Mesendoderm (in vitro differentiated cells): ENCODE measurements at regions not wholly inside any gene's neighbourhood (a gene's known extent, or its start where the extent isn't known, plus 50 kb on each side); places are given as distances from the start of the nearest gene placed in this dataset.

Source experiments
- DNase-seq: peaks from one replicate; pipeline ENCODE4 v3.0.0; 2013
- H2AK5ac ChIP-seq: 2 replicates; pipeline ENCODE4 v1.6.1; 2013; ENCODE audit warnings: low read length, inconsistent platforms
- H2BK120ac ChIP-seq: 2 replicates; pipeline ENCODE4 v1.6.1; 2013; ENCODE audit warnings: low read depth, mild to moderate bottlenecking, low read length, moderate library complexity, mixed read lengths
- H2BK15ac ChIP-seq: replicated peaks from 2 replicates; pipeline ENCODE4 v1.6.1; 2013; ENCODE audit warnings: low read depth, mild to moderate bottlenecking, moderate library complexity
- H2BK5ac ChIP-seq: 2 replicates; pipeline ENCODE4 v1.6.1; 2013; ENCODE audit warnings: low read length, inconsistent platforms
- H3K18ac ChIP-seq: 2 replicates; pipeline ENCODE4 v1.6.1; 2013; ENCODE audit warnings: mild to moderate bottlenecking, low read length, mixed read lengths
- H3K23ac ChIP-seq: one replicate; pipeline ENCODE4 v1.6.1; 2013; ENCODE audit warnings: low read length
- H3K27ac ChIP-seq: 2 replicates; pipeline ENCODE4 v1.5.1; 2013; ENCODE audit warnings: low read depth, mild to moderate bottlenecking, inconsistent platforms, low read length, moderate library complexity
- H3K27me3 ChIP-seq: 2 replicates; pipeline ENCODE4 v1.6.1; 2013; ENCODE audit warnings: low read length, control low read depth, mild to moderate bottlenecking, inconsistent platforms; ENCODE audit not compliant: insufficient read depth, poor library complexity
- H3K36me3 ChIP-seq: 2 replicates; pipeline ENCODE4 v1.6.1; 2013; ENCODE audit warnings: low read length, inconsistent platforms; ENCODE audit not compliant: control insufficient read depth, insufficient read depth
- H3K4ac ChIP-seq: one replicate; pipeline ENCODE4 v1.6.1; 2013; ENCODE audit warnings: low read depth, mild to moderate bottlenecking, low read length, moderate library complexity
- H3K4me1 ChIP-seq: 2 replicates; pipeline ENCODE4 v1.6.1; 2013; ENCODE audit warnings: low read depth, low read length, inconsistent platforms; ENCODE audit not compliant: control insufficient read depth
- H3K4me2 ChIP-seq: 2 replicates; pipeline ENCODE4 v1.6.1; 2013; ENCODE audit warnings: low read length
- H3K4me3 ChIP-seq: 2 replicates; pipeline ENCODE4 v1.5.1; 2013; ENCODE audit warnings: mild to moderate bottlenecking, low read length
- H3K56ac ChIP-seq: one replicate; pipeline ENCODE4 v1.6.1; 2013; ENCODE audit warnings: low read length
- H3K79me1 ChIP-seq: 2 replicates; pipeline ENCODE4 v1.6.1; 2013; ENCODE audit warnings: low read length, inconsistent platforms
- H3K79me2 ChIP-seq: 2 replicates; pipeline ENCODE4 v1.6.1; 2013; ENCODE audit warnings: mild to moderate bottlenecking, low read length; ENCODE audit not compliant: control insufficient read depth, insufficient read depth
- H3K9ac ChIP-seq: 2 replicates; pipeline ENCODE4 v1.6.1; 2013; ENCODE audit warnings: low read length, inconsistent platforms
- H4K5ac ChIP-seq: one replicate; pipeline ENCODE4 v1.6.1; 2013; ENCODE audit warnings: low read length
- H4K8ac ChIP-seq: one replicate; pipeline ENCODE4 v1.6.1; 2013; ENCODE audit warnings: low read depth, mild to moderate bottlenecking, control low read depth, low read length, moderate library complexity
- WGBS: extraction: QIAGEN DNeasy Blood & Tissue Kit; methylation state at CpG from one replicate; pipeline ENCODE4 v1.1.7; 2013; ENCODE audit warnings: low lambda C conversion rate, missing lambda C conversion rate; ENCODE audit not compliant: insufficient coverage; ENCODE audit errors: extremely low coverage; 5-methylcytosine and 5-hydroxymethylcytosine counted together

DNA sequence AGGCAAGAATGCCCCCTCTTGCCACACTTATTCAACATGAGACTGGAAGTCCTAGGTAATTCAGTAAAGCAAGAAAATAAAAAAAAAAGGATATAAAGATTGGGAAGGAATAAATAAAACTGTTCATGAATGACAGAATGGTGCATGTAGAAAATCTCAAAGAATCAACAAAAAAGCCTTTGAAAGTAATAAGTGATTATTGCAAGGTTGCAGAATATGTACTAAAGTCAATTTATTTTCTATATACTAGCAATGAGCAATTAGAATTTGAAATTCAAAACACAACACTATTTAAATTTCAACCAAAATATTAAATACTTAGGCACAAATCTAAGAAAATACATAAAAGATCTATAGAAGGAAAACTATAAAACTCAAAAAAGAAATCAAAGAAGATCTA, 58.6 kb downstream of the MAGEA10 start:
- Histone ChIP-seq H3K27me3 (no peaks in the 10 kb centered on the region), H3K56ac (no peak overlapping the region), H2BK15ac (no peak overlapping the region), H2BK120ac (no peak overlapping the region), H3K79me2 (no peaks in the 10 kb centered on the region), H3K4me3 (no peak overlapping the region), H3K4me2 (no peak overlapping the region), H3K79me1 (no peaks in the 10 kb centered on the region), H2AK5ac (no peak overlapping the region), H4K5ac (no peak overlapping the region), H3K36me3 (no peaks in the 10 kb centered on the region), H3K9ac (no peak overlapping the region), H3K23ac (no peak overlapping the region), H3K18ac (no peak overlapping the region), H3K27ac (no peak overlapping the region), H3K4ac (no peak overlapping the region), H4K8ac (no peak overlapping the region), H3K4me1 (no peaks in the 10 kb centered on the region), H2BK5ac (no peak overlapping the region)
- no peak for DNase-seq

- no peak overlapping the region for H3K4me3 ChIP-seq
- no peak overlapping the region for H3K18ac ChIP-seq
- DNase-seq, result no peak
- H3K23ac ChIP-seq, result no peak overlapping the region
- H4K8ac ChIP-seq, result no peak overlapping the region
- no peaks in the 10 kb centered on the region for H3K27me3 ChIP-seq
- no peak overlapping the region for H3K56ac ChIP-seq
- no peak overlapping the region for H2BK120ac ChIP-seq
- no peak overlapping the region for H2BK5ac ChIP-seq
- no peak overlapping the region for H3K4me2 ChIP-seq
- H3K79me1 ChIP-seq, result no peaks in the 10 kb centered on the region
- no peak overlapping the region for H3K9ac ChIP-seq
- no peak overlapping the region for H2BK15ac ChIP-seq
- H3K27ac ChIP-seq, result no peak overlapping the region
- no peak overlapping the region for H2AK5ac ChIP-seq
- H3K4me1 ChIP-seq, result no peaks in the 10 kb centered on the region
- H3K4ac ChIP-seq, result no peak overlapping the region
- no peaks in the 10 kb centered on the region for H3K36me3 ChIP-seq
- H4K5ac ChIP-seq, result no peak overlapping the region
- WGBS, result no CpG with 5 or more reads among the region's 1 CpG
- no peaks in the 10 kb centered on the region for H3K79me2 ChIP-seq
These were observed 64.2 kb downstream of the MAGEA10 start for GRCh38 chrX:152074163-152074562.

- Histone ChIP-seq H3K27ac (no peak overlapping the region), H2BK5ac (no peak overlapping the region), H3K79me2 (no peaks in the 10 kb centered on the region), H3K18ac (no peak overlapping the region), H4K8ac (no peak overlapping the region), H3K4me3 (no peak overlapping the region), H3K79me1 (no peaks in the 10 kb centered on the region), H2AK5ac (no peak overlapping the region), H3K4me2 (no peak overlapping the region), H2BK15ac (no peak overlapping the region), H2BK120ac (no peak overlapping the region), H4K5ac (no peak overlapping the region), H3K9ac (no peak overlapping the region), H3K36me3 (no peaks in the 10 kb centered on the region), H3K4ac (no peak overlapping the region), H3K56ac (no peak overlapping the region), H3K27me3 (no peaks in the 10 kb centered on the region), H3K4me1 (no peaks in the 10 kb centered on the region), H3K23ac (no peak overlapping the region)
- no peak for DNase-seq
- no CpG with 5 or more reads among the region's 4 CpGs for WGBS
These were observed 66.1 kb downstream of the MAGEA10 start for GRCh38 chrX:152072236-152072635.

DNA sequence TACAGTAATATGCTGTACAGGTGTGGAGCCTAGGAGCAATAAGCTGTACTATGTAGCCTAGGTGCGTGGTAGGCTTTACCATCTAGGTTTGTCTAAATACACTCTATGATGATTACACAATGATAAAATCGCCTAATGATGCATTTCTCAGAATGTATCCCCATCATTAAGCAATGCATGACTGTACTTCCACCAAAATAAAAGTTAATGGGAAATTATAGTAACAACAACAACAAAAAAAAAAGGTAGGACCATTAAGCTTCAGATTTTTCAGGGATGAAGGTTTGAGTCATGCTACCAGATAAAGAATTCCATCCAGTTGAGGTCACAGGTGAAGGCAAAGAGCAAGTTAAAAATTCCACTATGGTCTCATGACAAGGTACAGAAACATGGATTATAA, 68.2 kb downstream of the MAGEA10 start:
- Histone ChIP-seq H3K79me2 (no peaks in the 10 kb centered on the region), H3K79me1 (no peaks in the 10 kb centered on the region), H4K8ac (no peak overlapping the region), H3K27me3 (no peaks in the 10 kb centered on the region), H3K36me3 (no peaks in the 10 kb centered on the region), H4K5ac (no peak overlapping the region), H3K4me3 (no peak overlapping the region), H3K56ac (no peak overlapping the region), H3K9ac (no peak overlapping the region), H2BK15ac (no peak overlapping the region), H3K4me2 (no peak overlapping the region), H2BK5ac (no peak overlapping the region), H3K4me1 (no peaks in the 10 kb centered on the region), H3K27ac (no peak overlapping the region), H2AK5ac (no peak overlapping the region), H3K4ac (no peak overlapping the region), H3K23ac (no peak overlapping the region), H3K18ac (no peak overlapping the region), H2BK120ac (no peak overlapping the region)
- DNase-seq, result no peak
- WGBS, result no CpG with 5 or more reads among the region's 2 CpGs

DNA sequence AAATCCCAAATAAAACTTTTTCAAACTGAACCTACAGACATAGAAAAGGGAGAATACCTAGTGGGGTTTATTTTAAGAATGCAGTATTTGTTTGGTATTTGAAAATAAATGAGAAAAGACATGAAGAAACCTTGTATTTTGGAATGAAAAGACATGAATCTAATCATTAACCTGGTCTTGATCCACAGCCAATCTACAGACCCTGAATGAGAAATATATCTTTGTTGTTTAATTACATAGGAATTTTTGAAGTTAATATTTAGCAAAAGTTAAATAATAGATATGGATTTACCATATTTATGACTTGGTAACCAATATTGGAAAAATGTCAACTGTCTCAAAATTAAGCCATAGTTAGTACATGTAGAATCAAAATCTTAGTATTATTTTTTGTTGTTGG, 76.8 kb downstream of the MAGEA10 start:
- H2AK5ac ChIP-seq, result no peak overlapping the region
- no peak overlapping the region for H3K9ac ChIP-seq
- H3K27me3 ChIP-seq, result no peaks in the 10 kb centered on the region
- H3K23ac ChIP-seq, result no peak overlapping the region
- no peak overlapping the region for H3K4ac ChIP-seq
- H2BK5ac ChIP-seq, result no peak overlapping the region
- H3K18ac ChIP-seq, result no peak overlapping the region
- no peaks in the 10 kb centered on the region for H3K36me3 ChIP-seq
- no peak overlapping the region for H3K4me3 ChIP-seq
- H2BK15ac ChIP-seq, result no peak overlapping the region
- H3K79me2 ChIP-seq, result no peaks in the 10 kb centered on the region
- H4K5ac ChIP-seq, result no peak overlapping the region
- no peak overlapping the region for H2BK120ac ChIP-seq
- no peak overlapping the region for H4K8ac ChIP-seq
- DNase-seq, result no peak
- H3K79me1 ChIP-seq, result no peaks in the 10 kb centered on the region
- no peaks in the 10 kb centered on the region for H3K4me1 ChIP-seq
- H3K4me2 ChIP-seq, result no peak overlapping the region
- H3K56ac ChIP-seq, result no peak overlapping the region
- H3K27ac ChIP-seq, result no peak overlapping the region

GRCh38 chrX:152061083-152061482, 77.3 kb downstream of the MAGEA10 start:
- Histone ChIP-seq H3K27me3 (no peaks in the 10 kb centered on the region), H2BK5ac (no peak overlapping the region), H3K79me2 (no peaks in the 10 kb centered on the region), H3K4ac (no peak overlapping the region), H2AK5ac (no peak overlapping the region), H3K18ac (no peak overlapping the region), H3K27ac (no peak overlapping the region), H3K4me3 (no peak overlapping the region), H2BK120ac (no peak overlapping the region), H4K5ac (no peak overlapping the region), H4K8ac (no peak overlapping the region), H3K36me3 (no peaks in the 10 kb centered on the region), H2BK15ac (no peak overlapping the region), H3K23ac (no peak overlapping the region), H3K4me2 (no peak overlapping the region), H3K79me1 (no peaks in the 10 kb centered on the region), H3K56ac (no peak overlapping the region), H3K4me1 (no peaks in the 10 kb centered on the region), H3K9ac (no peak overlapping the region)
- DNase-seq, result no peak
- WGBS, result no CpG with 5 or more reads among the region's 8 CpGs
